ENCODE measurements at regions not wholly inside any gene's neighbourhood (a gene's known extent, or its start where the extent isn't known, plus 50 kb on each side); places are given as distances from the start of the nearest gene placed in this dataset.

DNA sequence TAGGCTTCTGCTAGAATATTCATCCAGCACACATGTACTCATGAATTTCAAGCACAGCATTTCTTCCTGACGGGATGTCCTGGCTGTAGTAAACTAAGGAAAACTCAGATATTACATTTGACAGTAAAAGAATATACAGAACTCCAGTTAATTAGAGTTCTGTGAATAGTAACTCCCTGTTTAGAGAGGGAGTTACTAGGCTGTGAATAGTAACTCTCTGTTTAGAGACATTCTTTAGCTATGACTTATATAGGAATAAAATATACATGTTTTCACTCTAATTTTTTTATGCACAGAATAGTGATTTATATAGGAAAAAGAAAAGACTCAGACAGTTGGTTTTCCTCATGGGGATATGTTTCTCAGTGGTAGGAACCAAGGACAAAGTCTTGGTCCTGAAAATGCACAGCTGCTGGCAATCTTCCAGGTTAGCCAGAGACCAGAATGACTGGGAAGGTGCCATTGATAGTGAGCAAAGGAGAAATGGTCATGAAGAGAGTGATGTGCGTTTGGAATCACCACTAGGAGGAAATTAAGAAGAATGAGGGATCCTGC is 480.7 kb upstream of the THBS1 start:
- no peaks in the 10 kb centered on the region for H3K36me3 ChIP-seq
- H3K4me3 ChIP-seq: no peak overlapping the region
- TF ChIP-seq POLR2A (IDR thresholded peaks at IDR 0.05): no peak
- TF ChIP-seq CTCF (IDR thresholded peaks at IDR 0.05): no peak
- no peaks in the 10 kb centered on the region for H3K27me3 ChIP-seq
- no peak for DNase-seq
- no peaks in the 10 kb centered on the region for H3K9me3 ChIP-seq
- H3K4me1 ChIP-seq: no peaks in the 10 kb centered on the region
- no peak overlapping the region for H3K27ac ChIP-seq

- Histone ChIP-seq H3K4me3 (no peak overlapping the region), H3K27ac (no peak overlapping the region), H3K9me3 (no peaks in the 10 kb centered on the region), H3K4me1 (no peaks in the 10 kb centered on the region), H3K36me3 (no peaks in the 10 kb centered on the region), H3K27me3 (no peaks in the 10 kb centered on the region)
- no peak for TF ChIP-seq POLR2A (IDR thresholded peaks at IDR 0.05)
- no peak for TF ChIP-seq CTCF (IDR thresholded peaks at IDR 0.05)
- no peak for DNase-seq
Observed at GRCh38 chr15:39102431-39102830, 478.4 kb upstream of the THBS1 start.

- H3K4me3 ChIP-seq: no peak overlapping the region
- no peak for DNase-seq
Observed at GRCh38 chr15:39106950-39107349, 473.9 kb upstream of the THBS1 start.

DNA sequence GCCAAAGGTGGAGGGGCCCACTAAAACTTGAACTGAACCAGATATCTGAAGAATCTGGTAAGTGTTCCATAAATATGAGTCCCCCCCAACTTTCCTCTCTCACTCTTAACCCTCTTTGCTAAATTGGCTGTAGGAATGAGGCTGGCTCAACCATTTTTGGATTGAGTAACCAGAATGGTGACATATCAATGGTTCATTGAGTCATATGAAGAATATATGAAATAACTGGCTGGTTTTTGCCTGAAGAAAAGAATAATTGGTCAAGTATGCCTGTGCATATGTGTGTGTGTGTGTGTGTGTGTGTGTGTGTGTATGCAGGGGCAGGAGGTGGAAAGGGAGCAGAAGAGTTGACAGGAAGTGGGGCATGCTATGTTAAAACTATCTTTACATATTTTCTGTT is 472.9 kb upstream of the THBS1 start:
- no peak for DNase-seq
- Histone ChIP-seq H3K4me3 (no peak overlapping the region), H3K36me3 (no peaks in the 10 kb centered on the region), H3K4me1 (no peaks in the 10 kb centered on the region), H3K27ac (no peak overlapping the region), H3K27me3 (no peaks in the 10 kb centered on the region), H3K9me3 (no peaks in the 10 kb centered on the region)
- TF ChIP-seq CTCF (IDR thresholded peaks at IDR 0.05): no peak
- no peak for TF ChIP-seq POLR2A (IDR thresholded peaks at IDR 0.05)

More at GRCh38 chr15:39106950-39107349, 473.9 kb upstream of the THBS1 start:
- Histone ChIP-seq H3K36me3 (no peaks in the 10 kb centered on the region), H3K27ac (no peak overlapping the region), H3K27me3 (no peaks in the 10 kb centered on the region), H3K9me3 (no peaks in the 10 kb centered on the region), H3K4me1 (no peaks in the 10 kb centered on the region)
- TF ChIP-seq CTCF (IDR thresholded peaks at IDR 0.05): no peak
- TF ChIP-seq POLR2A (IDR thresholded peaks at IDR 0.05): no peak

- no peaks in the 10 kb centered on the region for H3K36me3 ChIP-seq
- no peaks in the 10 kb centered on the region for H3K27me3 ChIP-seq
- H3K27ac ChIP-seq: no peak overlapping the region
- no peak for DNase-seq
- H3K4me1 ChIP-seq: no peaks in the 10 kb centered on the region
- no peak overlapping the region for H3K4me3 ChIP-seq
- TF ChIP-seq POLR2A (IDR thresholded peaks at IDR 0.05) (no peak), CTCF (IDR thresholded peaks at IDR 0.05) (no peak)
- H3K9me3 ChIP-seq: no peaks in the 10 kb centered on the region
Observed at GRCh38 chr15:39110336-39110735, 470.5 kb upstream of the THBS1 start.

- TF ChIP-seq POLR2A (IDR thresholded peaks at IDR 0.05): no peak
- TF ChIP-seq CTCF (IDR thresholded peaks at IDR 0.05): no peak
- no peak overlapping the region for H3K27ac ChIP-seq
- no peak overlapping the region for H3K4me3 ChIP-seq
- DNase-seq: no peak
- no peaks in the 10 kb centered on the region for H3K27me3 ChIP-seq
- H3K9me3 ChIP-seq: no peaks in the 10 kb centered on the region
- no peaks in the 10 kb centered on the region for H3K4me1 ChIP-seq
- H3K36me3 ChIP-seq: no peaks in the 10 kb centered on the region
Observed at GRCh38 chr15:39110746-39111145, 470.1 kb upstream of the THBS1 start.
